Neuronal stem cell (in vitro differentiated cells): ENCODE measurements at regions not wholly inside any gene's neighbourhood (a gene's known extent, or its start where the extent isn't known, plus 50 kb on each side); places are given as distances from the start of the nearest gene placed in this dataset.
"Not testable (repeated sequence)": the region's sequence is repeated elsewhere in the genome, so short reads cannot be mapped to it uniquely, and the experiment has no call there.

Experiments
- DNase-seq: peaks from one replicate; pipeline ENCODE4 v3.0.0-alpha.2; 2013; ENCODE audit warnings: low spot score
- H2AFZ ChIP-seq: one replicate; pipeline ENCODE4 v1.6.1; 2013; ENCODE audit warnings: mild to moderate bottlenecking, low read length, inconsistent platforms
- H2AK5ac ChIP-seq: 2 replicates; pipeline ENCODE4 v1.6.1; 2013; ENCODE audit warnings: low read depth, mild to moderate bottlenecking, inconsistent platforms, low read length, moderate library complexity, mixed read lengths
- H2BK120ac ChIP-seq: 2 replicates; pipeline ENCODE4 v1.6.1; 2013; ENCODE audit warnings: low read depth, mild to moderate bottlenecking, inconsistent platforms, low read length, moderate library complexity, mixed read lengths
- H2BK12ac ChIP-seq: one replicate; pipeline ENCODE4 v1.6.1; 2013; ENCODE audit warnings: low read length, inconsistent platforms
- H2BK15ac ChIP-seq: 2 replicates; pipeline ENCODE4 v1.6.1; 2013; ENCODE audit warnings: mild to moderate bottlenecking, low read length, inconsistent platforms, mixed read lengths
- H2BK5ac ChIP-seq: one replicate; pipeline ENCODE4 v1.6.1; 2013; ENCODE audit warnings: inconsistent platforms, mild to moderate bottlenecking, low read length, moderate library complexity
- H3K14ac ChIP-seq: one replicate; pipeline ENCODE4 v1.6.1; 2013; ENCODE audit warnings: low read length, inconsistent platforms
- H3K18ac ChIP-seq: 2 replicates; pipeline ENCODE4 v1.6.1; 2013; ENCODE audit warnings: low read length, inconsistent platforms
- H3K23ac ChIP-seq: 2 replicates; pipeline ENCODE4 v1.6.1; 2013; ENCODE audit warnings: low read depth, mild to moderate bottlenecking, mixed read lengths, low read length, inconsistent platforms; ENCODE audit not compliant: poor library complexity
- H3K27ac ChIP-seq: replicated peaks from 3 replicates; pipeline ENCODE4 v1.5.1; 2013; ENCODE audit warnings: low read length, inconsistent platforms
- H3K27me3 ChIP-seq, 3 experiments: 2 replicates each; pipeline ENCODE4 v1.6.1; 2013; ENCODE audit warnings: low read length in 3 of 3, mild to moderate bottlenecking in 2 of 3, inconsistent platforms in 1 of 3, low read depth in 1 of 3, mixed read lengths in 1 of 3, moderate library complexity in 1 of 3; ENCODE audit not compliant: control insufficient read depth in 3 of 3, insufficient read depth in 3 of 3
- H3K36me3 ChIP-seq, 2 donors: replicated peaks in 1 of 2; 2 replicates each; pipeline ENCODE4 v1.6.1; 2013; ENCODE audit warnings: low read length in 2 of 2; ENCODE audit not compliant: control insufficient read depth in 2 of 2, insufficient read depth in 2 of 2
- H3K4ac ChIP-seq: 2 replicates; pipeline ENCODE4 v1.6.1; 2013; ENCODE audit warnings: inconsistent platforms, mild to moderate bottlenecking, low read length, moderate library complexity
- H3K4me1 ChIP-seq, 2 donors: 1 replicate in 1 of 2; 2 replicates in 1 of 2; pipeline ENCODE4 v1.6.1; 2013; ENCODE audit warnings: low read length in 2 of 2, low read depth in 1 of 2; ENCODE audit not compliant: control insufficient read depth in 2 of 2, insufficient read depth in 1 of 2
- H3K4me2 ChIP-seq: one replicate; pipeline ENCODE4 v1.6.1; 2013; ENCODE audit warnings: mild to moderate bottlenecking, low read length, inconsistent platforms; ENCODE audit not compliant: insufficient read depth, poor library complexity, severe bottlenecking
- H3K4me3 ChIP-seq, 2 donors: 2 replicates each; pipeline ENCODE4 v1.5.1; 2013; ENCODE audit warnings: low read length in 2 of 2, mild to moderate bottlenecking in 2 of 2, inconsistent platforms in 1 of 2, moderate library complexity in 1 of 2
- H3K79me1 ChIP-seq: one replicate; pipeline ENCODE4 v1.6.1; 2013; ENCODE audit warnings: low read depth, mild to moderate bottlenecking, inconsistent platforms, low read length, moderate library complexity
- H3K9ac ChIP-seq: one replicate; pipeline ENCODE4 v1.6.1; 2013; ENCODE audit warnings: mild to moderate bottlenecking, low read depth, low read length, inconsistent platforms; ENCODE audit not compliant: poor library complexity
- H3K9me3 ChIP-seq, 2 donors: replicated peaks in 1 of 2; 2 replicates each; pipeline versions ENCODE3 to v1.6.1; 2013; ENCODE audit warnings: low read length in 2 of 2, mild to moderate bottlenecking in 2 of 2, inconsistent platforms in 1 of 2, low read depth in 1 of 2, mixed read lengths in 1 of 2, moderate library complexity in 1 of 2; ENCODE audit not compliant: control insufficient read depth in 2 of 2, insufficient read depth in 1 of 2
- H4K8ac ChIP-seq: one replicate; pipeline ENCODE4 v1.6.1; 2013; ENCODE audit warnings: low read depth, mild to moderate bottlenecking, inconsistent platforms, low read length, moderate library complexity
- H4K91ac ChIP-seq: one replicate; pipeline ENCODE4 v1.6.1; 2013; ENCODE audit warnings: low read length, low read depth, mild to moderate bottlenecking, inconsistent platforms; ENCODE audit not compliant: poor library complexity
- WGBS, 2 donors: extraction: QIAGEN DNeasy Blood & Tissue Kit; methylation state at CpG; one replicate each; pipeline ENCODE4 v1.1.7; 2013; ENCODE audit warnings: missing lambda C conversion rate in 2 of 2, mixed read lengths in 1 of 2; ENCODE audit not compliant: insufficient read length in 2 of 2, insufficient replicate concordance in 1 of 2; ENCODE audit errors: extremely low coverage in 2 of 2; 5-methylcytosine and 5-hydroxymethylcytosine counted together

GRCh38 chr5:154669913-154670312 is 85.3 kb upstream of the LARP1 start:
- not testable (repeated sequence) for H4K8ac ChIP-seq, H3K9ac ChIP-seq

GRCh38 chr5:154669402-154669801 is 85.8 kb upstream of the LARP1 start:
- Histone ChIP-seq H2BK15ac (no peak overlapping the region), H4K91ac (no peak overlapping the region), H3K14ac (no peak overlapping the region), H3K27ac (no peak overlapping the region), H4K8ac (no peak overlapping the region), H3K4me2 (no peak overlapping the region), H3K79me1 (no peaks in the 10 kb centered on the region), H2AK5ac (no peak overlapping the region), H3K4me1 (no peaks in the 10 kb centered on the region), H3K4me3 (no peak overlapping the region), H2BK120ac (no peak overlapping the region), H2BK12ac (no peak overlapping the region), H3K9me3 (peaks cover 3 to 5% of the 10 kb centered on the region in 2 donors), H3K4ac (no peak overlapping the region), H3K9ac (no peak overlapping the region), H3K23ac (no peak overlapping the region), H3K36me3 (no peaks in the 10 kb centered on the region), H3K27me3 (no peaks in the 10 kb centered on the region), H2BK5ac (no peak overlapping the region), H3K18ac (no peak overlapping the region), H2AFZ (no peak overlapping the region)
- no peak for DNase-seq
- WGBS, 2 donors, result no CpG with 5 or more reads among the region's 7 CpGs

More at GRCh38 chr5:154669913-154670312, 85.3 kb upstream of the LARP1 start:
- not testable (repeated sequence) for H2BK5ac ChIP-seq, H3K4me2 ChIP-seq, H2AK5ac ChIP-seq, H3K9me3 ChIP-seq, H3K79me1 ChIP-seq, DNase-seq, H3K27ac ChIP-seq, H3K23ac ChIP-seq, H4K91ac ChIP-seq, H3K4me3 ChIP-seq, H3K27me3 ChIP-seq, H3K18ac ChIP-seq, H3K4me1 ChIP-seq, H3K4ac ChIP-seq, H2BK120ac ChIP-seq, H2BK15ac ChIP-seq, H3K14ac ChIP-seq, H3K36me3 ChIP-seq, H2AFZ ChIP-seq, H2BK12ac ChIP-seq
- WGBS, 2 donors, result no CpG with 5 or more reads among the region's 8 CpGs

- Histone ChIP-seq H2AFZ (no peak overlapping the region), H3K18ac (no peak overlapping the region), H3K14ac (no peak overlapping the region), H2BK15ac (no peak overlapping the region), H2BK12ac (no peak overlapping the region), H2BK5ac (no peak overlapping the region), H3K9ac (no peak overlapping the region), H3K27me3 (no peaks in the 10 kb centered on the region), H3K4me1 (no peaks in the 10 kb centered on the region), H4K8ac (no peak overlapping the region), H3K4ac (no peak overlapping the region), H3K27ac (no peak overlapping the region), H3K79me1 (no peaks in the 10 kb centered on the region), H3K36me3 (no peaks in the 10 kb centered on the region), H3K23ac (no peak overlapping the region), H4K91ac (no peak overlapping the region), H2BK120ac (no peak overlapping the region), H3K4me2 (no peak overlapping the region), H2AK5ac (no peak overlapping the region), H3K9me3 (peaks cover 7 to 13% of the 10 kb centered on the region in 2 donors), H3K4me3 (no peak overlapping the region)
- no peak for DNase-seq
Measured at GRCh38 chr5:154664869-154665268, 90.3 kb upstream of the LARP1 start.

- H3K4me1 ChIP-seq, result no peaks in the 10 kb centered on the region
- no peak overlapping the region for H2AFZ ChIP-seq
- no peak overlapping the region for H3K14ac ChIP-seq
- no peak overlapping the region for H3K27ac ChIP-seq
- no peak overlapping the region for H3K23ac ChIP-seq
- no peak overlapping the region for H3K4me3 ChIP-seq
- H3K36me3 ChIP-seq, result no peaks in the 10 kb centered on the region
- no peak overlapping the region for H2BK120ac ChIP-seq
- H2AK5ac ChIP-seq, result no peak overlapping the region
- no peak overlapping the region for H3K18ac ChIP-seq
- no peaks in the 10 kb centered on the region for H3K79me1 ChIP-seq
- no peak overlapping the region for H2BK12ac ChIP-seq
- H4K91ac ChIP-seq, result no peak overlapping the region
- no peak overlapping the region for H3K9ac ChIP-seq
- H3K4ac ChIP-seq, result no peak overlapping the region
- no peak overlapping the region for H2BK5ac ChIP-seq
- no peak for DNase-seq
- H4K8ac ChIP-seq, result no peak overlapping the region
- H3K4me2 ChIP-seq, result no peak overlapping the region
- WGBS, 2 donors, result no CpG with 5 or more reads among the region's 3 CpGs
- no peaks in the 10 kb centered on the region for H3K27me3 ChIP-seq
- peaks cover 5 to 13% of the 10 kb centered on the region in 2 donors for H3K9me3 ChIP-seq
- H2BK15ac ChIP-seq, result no peak overlapping the region
Measured at GRCh38 chr5:154663424-154663823, 91.8 kb upstream of the LARP1 start.
